ENCODE measurements at regions not wholly inside any gene's neighbourhood (a gene's known extent, or its start where the extent isn't known, plus 50 kb on each side); places are given as distances from the start of the nearest gene placed in this dataset.
"Not testable (repeated sequence)": the region's sequence is repeated elsewhere in the genome, so short reads cannot be mapped to it uniquely, and the experiment has no call there.

- not testable (repeated sequence) for TF ChIP-seq CTCF, POLR2AphosphoS5, POLR2A, EP300 (IDR thresholded peaks at IDR 0.05)
These were observed 127.2 kb downstream of the LAT start for GRCh38 chr16:29111901-29112680.

All from sigmoid colon (tissue), 4 donors.